Body of pancreas (tissue), 4 donors: ENCODE measurements at regions not wholly inside any gene's neighbourhood (a gene's known extent, or its start where the extent isn't known, plus 50 kb on each side); places are given as distances from the start of the nearest gene placed in this dataset.
A peak's percentile ranks its signal among the peaks of the same experiment; 100 is the strongest.

Experiments used
- ATAC-seq: fragments of 150-250 bp; one replicate; pipeline ENCODE4 v1.9.1; 2016
- DNase-seq, 4 donors: peaks; one replicate each; pipeline ENCODE4 v3.0.0-alpha.2; 2019
- H3K27ac ChIP-seq, 4 donors: fragments of 200-600 bp; sonication (generic); 1 replicate in 3 of 4; 2 replicates in 1 of 4; pipeline versions ENCODE4 v1.5.1 to v1.6.1; 2016 to 2019; ENCODE audit warnings: mild to moderate bottlenecking in 1 of 4, mixed read lengths in 1 of 4, moderate library complexity in 1 of 4
- H3K27me3 ChIP-seq, 2 donors: fragments of 200-600 bp; sonication (generic); one replicate each; pipeline ENCODE4 v1.6.0; 2016; ENCODE audit warnings: mild to moderate bottlenecking in 1 of 2
- H3K36me3 ChIP-seq, 2 donors: fragments of 200-600 bp; sonication (generic); replicated peaks in 1 of 2; 2 replicates each; pipeline ENCODE4 v1.5.1; 2016; ENCODE audit warnings: low read depth in 2 of 2; ENCODE audit not compliant: insufficient read depth in 1 of 2
- H3K4me1 ChIP-seq: fragments of 200-600 bp; sonication (generic); one replicate; pipeline ENCODE4 v1.6.0; 2016
- H3K4me3 ChIP-seq, 2 donors: fragments of 200-600 bp; sonication (generic); 1 replicate in 1 of 2; 2 replicates in 1 of 2; pipeline ENCODE4 v1.5.1; 2016 to 2019
- H3K9me3 ChIP-seq, 3 donors: fragments of 200-600 bp; sonication (generic); 1 replicate in 2 of 3; 2 replicates in 1 of 3; pipeline ENCODE4 v1.5.1; 2016
- POLR2A ChIP-seq, 3 donors: fragments of 450-650 bp; IDR thresholded peaks; one replicate each; pipeline ENCODE4 v1.6.1; 2016; ENCODE audit warnings: antibody characterized with exemption in 3 of 3, mild to moderate bottlenecking in 2 of 3
- WGBS, 2 donors: methylation state at CpG; one replicate each; pipeline ENCODE4 v1.1.5; 2017; 5-methylcytosine and 5-hydroxymethylcytosine counted together
- intact Hi-C: fragments of 100-400 bp; cut with DNase I; formaldehyde crosslinking; loops from one replicate; pipeline ENCODE4 v1.15.1; 2023
- TF ChIP-seq, protein P1 (sequence below), 7 experiments: fragments of 450-650 bp in 4 of 7; fragments of 200-600 bp in 3 of 7; sonication (generic) in 3 of 7; IDR thresholded peaks; one replicate each; pipeline ENCODE4 v1.5.1; 2016 to 2019; ENCODE audit warnings: antibody characterized with exemption in 7 of 7

- no peak for TF ChIP-seq POLR2A (IDR thresholded peaks at IDR 0.05)
- TF ChIP-seq, protein P1, sequence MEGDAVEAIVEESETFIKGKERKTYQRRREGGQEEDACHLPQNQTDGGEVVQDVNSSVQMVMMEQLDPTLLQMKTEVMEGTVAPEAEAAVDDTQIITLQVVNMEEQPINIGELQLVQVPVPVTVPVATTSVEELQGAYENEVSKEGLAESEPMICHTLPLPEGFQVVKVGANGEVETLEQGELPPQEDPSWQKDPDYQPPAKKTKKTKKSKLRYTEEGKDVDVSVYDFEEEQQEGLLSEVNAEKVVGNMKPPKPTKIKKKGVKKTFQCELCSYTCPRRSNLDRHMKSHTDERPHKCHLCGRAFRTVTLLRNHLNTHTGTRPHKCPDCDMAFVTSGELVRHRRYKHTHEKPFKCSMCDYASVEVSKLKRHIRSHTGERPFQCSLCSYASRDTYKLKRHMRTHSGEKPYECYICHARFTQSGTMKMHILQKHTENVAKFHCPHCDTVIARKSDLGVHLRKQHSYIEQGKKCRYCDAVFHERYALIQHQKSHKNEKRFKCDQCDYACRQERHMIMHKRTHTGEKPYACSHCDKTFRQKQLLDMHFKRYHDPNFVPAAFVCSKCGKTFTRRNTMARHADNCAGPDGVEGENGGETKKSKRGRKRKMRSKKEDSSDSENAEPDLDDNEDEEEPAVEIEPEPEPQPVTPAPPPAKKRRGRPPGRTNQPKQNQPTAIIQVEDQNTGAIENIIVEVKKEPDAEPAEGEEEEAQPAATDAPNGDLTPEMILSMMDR (IDR thresholded peaks at IDR 0.05), result no peak
- H3K4me3 ChIP-seq, result no peak overlapping the region
- no peaks in the 10 kb centered on the region for H3K27me3 ChIP-seq
- WGBS, 2 donors, result 44 to 53% methylated on average over 4 of the region's 4 CpGs
- H3K9me3 ChIP-seq, result no peaks in the 10 kb centered on the region
- H3K4me1 ChIP-seq, result no peaks in the 10 kb centered on the region
- H3K36me3 ChIP-seq, result no peaks in the 10 kb centered on the region
- intact Hi-C loops, result no loop called here
- ATAC-seq (no peak), DNase-seq (no peak)
- H3K27ac ChIP-seq, result no peak overlapping the region
Measured at GRCh38 chr3:90011596-90011995, 904.2 kb downstream of the EPHA3 start.

GRCh38 chr3:90011996-90012395 is 904.6 kb downstream of the EPHA3 start:
- no peak for ATAC-seq
- 56 to 62% methylated on average over 2 of the region's 2 CpGs for WGBS, 2 donors
- H3K4me3 ChIP-seq, result no peak overlapping the region
- H3K36me3 ChIP-seq, result no peaks in the 10 kb centered on the region
- no peaks in the 10 kb centered on the region for H3K9me3 ChIP-seq
- intact Hi-C loops, result no loop called here
- no peaks in the 10 kb centered on the region for H3K27me3 ChIP-seq
- H3K4me1 ChIP-seq, result no peaks in the 10 kb centered on the region
- no peak for DNase-seq
- no peak for TF ChIP-seq POLR2A (IDR thresholded peaks at IDR 0.05)
- TF ChIP-seq, protein P1 (IDR thresholded peaks at IDR 0.05), result no peak
- H3K27ac ChIP-seq, result no peak overlapping the region

DNA sequence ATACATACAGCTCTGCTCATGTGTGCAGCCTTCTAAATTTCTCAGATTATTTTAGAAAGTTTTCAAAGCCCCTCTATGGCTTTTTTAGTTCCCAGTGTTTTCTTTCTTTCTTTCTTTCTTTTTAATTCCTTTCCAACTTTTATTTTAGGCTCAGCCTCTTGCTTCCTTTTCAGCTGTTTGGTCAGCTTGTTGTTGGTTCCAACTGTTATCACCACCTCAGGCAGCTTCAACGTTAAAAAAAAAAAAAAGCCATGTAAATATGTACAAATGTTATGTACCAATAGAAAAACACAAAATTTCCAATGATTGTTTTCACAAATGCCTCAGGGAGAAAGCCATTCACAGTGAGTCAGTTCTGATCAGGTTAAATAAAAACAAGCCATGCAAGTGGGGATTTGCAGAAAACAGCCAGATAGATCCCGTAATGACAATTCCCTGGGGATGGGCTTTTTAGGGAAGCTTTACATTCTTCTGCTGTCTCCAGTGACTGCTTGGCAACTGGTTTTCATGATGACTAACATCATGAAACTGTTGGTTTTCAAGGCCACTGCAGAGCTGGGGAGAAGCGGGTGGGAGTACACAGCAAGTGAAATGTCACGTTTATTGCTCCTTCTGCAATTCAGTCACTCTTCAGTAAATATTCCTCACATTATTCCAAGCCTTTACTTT is 908.4 kb downstream of the EPHA3 start:
- H3K4me1 ChIP-seq, result no peaks in the 10 kb centered on the region
- intact Hi-C loops, result no loop called here
- no peaks in the 10 kb centered on the region for H3K9me3 ChIP-seq
- DNase-seq, result peak in 1 of 4 donors; percentile 24
- WGBS, 2 donors, result 31 to 35% methylated on average over 4 of the region's 4 CpGs
- no peak for TF ChIP-seq POLR2A (IDR thresholded peaks at IDR 0.05)
- TF ChIP-seq, protein P1 (IDR thresholded peaks at IDR 0.05), result no peak
- ATAC-seq, result no peak
- no peaks in the 10 kb centered on the region for H3K36me3 ChIP-seq
- no peak overlapping the region for H3K4me3 ChIP-seq
- no peaks in the 10 kb centered on the region for H3K27me3 ChIP-seq
- H3K27ac ChIP-seq, result no peak overlapping the region

GRCh38 chr3:90016555-90016954 is 909.1 kb downstream of the EPHA3 start:
- DNase-seq, result peak in 1 of 4 donors; percentile 16
- Histone ChIP-seq H3K9me3 (no peaks in the 10 kb centered on the region), H3K27me3 (no peaks in the 10 kb centered on the region), H3K4me3 (no peak overlapping the region), H3K27ac (no peak overlapping the region), H3K36me3 (no peaks in the 10 kb centered on the region), H3K4me1 (no peaks in the 10 kb centered on the region)
- ATAC-seq, result no peak
- TF ChIP-seq POLR2A (IDR thresholded peaks at IDR 0.05), result no peak
- TF ChIP-seq, protein P1 (IDR thresholded peaks at IDR 0.05), result no peak
- WGBS, 2 donors, result 31% methylated on average over 4 of the region's 4 CpGs
- intact Hi-C loops, result no loop called here

GRCh38 chr3:90018779-90019178 is 911.4 kb downstream of the EPHA3 start:
- Histone ChIP-seq H3K27me3 (no peaks in the 10 kb centered on the region), H3K36me3 (no peaks in the 10 kb centered on the region), H3K27ac (no peak overlapping the region), H3K4me1 (no peaks in the 10 kb centered on the region), H3K4me3 (no peak overlapping the region), H3K9me3 (no peaks in the 10 kb centered on the region)
- ATAC-seq (no peak), DNase-seq (no peak)
- no peak for TF ChIP-seq POLR2A (IDR thresholded peaks at IDR 0.05)
- TF ChIP-seq, protein P1 (IDR thresholded peaks at IDR 0.05), result no peak
- WGBS, 2 donors, result 46 to 71% methylated on average over 1 of the region's 1 CpG
- intact Hi-C loops, result no loop called here
